ENCODE measurements at regions not wholly inside any gene's neighbourhood (a gene's known extent, or its start where the extent isn't known, plus 50 kb on each side); places are given as distances from the start of the nearest gene placed in this dataset.

GRCh38 chr16:60087530-60087929, 1353.4 kb upstream of the GOT2 start:
- no peak for TF ChIP-seq CTCF (IDR thresholded peaks at IDR 0.05)
- no peak for TF ChIP-seq RCOR1 (IDR thresholded peaks at IDR 0.05; ENCODE audit: low read length)
- TF ChIP-seq, protein P1, sequence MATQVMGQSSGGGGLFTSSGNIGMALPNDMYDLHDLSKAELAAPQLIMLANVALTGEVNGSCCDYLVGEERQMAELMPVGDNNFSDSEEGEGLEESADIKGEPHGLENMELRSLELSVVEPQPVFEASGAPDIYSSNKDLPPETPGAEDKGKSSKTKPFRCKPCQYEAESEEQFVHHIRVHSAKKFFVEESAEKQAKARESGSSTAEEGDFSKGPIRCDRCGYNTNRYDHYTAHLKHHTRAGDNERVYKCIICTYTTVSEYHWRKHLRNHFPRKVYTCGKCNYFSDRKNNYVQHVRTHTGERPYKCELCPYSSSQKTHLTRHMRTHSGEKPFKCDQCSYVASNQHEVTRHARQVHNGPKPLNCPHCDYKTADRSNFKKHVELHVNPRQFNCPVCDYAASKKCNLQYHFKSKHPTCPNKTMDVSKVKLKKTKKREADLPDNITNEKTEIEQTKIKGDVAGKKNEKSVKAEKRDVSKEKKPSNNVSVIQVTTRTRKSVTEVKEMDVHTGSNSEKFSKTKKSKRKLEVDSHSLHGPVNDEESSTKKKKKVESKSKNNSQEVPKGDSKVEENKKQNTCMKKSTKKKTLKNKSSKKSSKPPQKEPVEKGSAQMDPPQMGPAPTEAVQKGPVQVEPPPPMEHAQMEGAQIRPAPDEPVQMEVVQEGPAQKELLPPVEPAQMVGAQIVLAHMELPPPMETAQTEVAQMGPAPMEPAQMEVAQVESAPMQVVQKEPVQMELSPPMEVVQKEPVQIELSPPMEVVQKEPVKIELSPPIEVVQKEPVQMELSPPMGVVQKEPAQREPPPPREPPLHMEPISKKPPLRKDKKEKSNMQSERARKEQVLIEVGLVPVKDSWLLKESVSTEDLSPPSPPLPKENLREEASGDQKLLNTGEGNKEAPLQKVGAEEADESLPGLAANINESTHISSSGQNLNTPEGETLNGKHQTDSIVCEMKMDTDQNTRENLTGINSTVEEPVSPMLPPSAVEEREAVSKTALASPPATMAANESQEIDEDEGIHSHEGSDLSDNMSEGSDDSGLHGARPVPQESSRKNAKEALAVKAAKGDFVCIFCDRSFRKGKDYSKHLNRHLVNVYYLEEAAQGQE (IDR thresholded peaks at IDR 0.05; ENCODE audit: low read depth, low read length): no peak
- TF ChIP-seq CHD2 (IDR thresholded peaks at IDR 0.05; ENCODE audit: low read length, partially characterized antibody): no peak
- no peak for TF ChIP-seq FOXJ3 (CRISPR knock-in tag; IDR thresholded peaks at IDR 0.05)
- TF ChIP-seq PBX3 (IDR thresholded peaks at IDR 0.05): no peak

Data from SK-N-SH (cell line).